ENCODE measurements at regions not wholly inside any gene's neighbourhood (a gene's known extent, or its start where the extent isn't known, plus 50 kb on each side); places are given as distances from the start of the nearest gene placed in this dataset.
"Not testable (repeated sequence)": the region's sequence is repeated elsewhere in the genome, so short reads cannot be mapped to it uniquely, and the experiment has no call there.

GRCh38 chr14:65834051-65834450, 421.5 kb downstream of the FUT8 start:
- no peak for DNase-seq (ENCODE audit: low read depth in 3 of 3)

- DNase-seq (ENCODE audit: low read depth in 3 of 3) = no peak
Measured at GRCh38 chr14:65834812-65835211, 422.3 kb downstream of the FUT8 start.

- no peak for DNase-seq (ENCODE audit: low read depth in 3 of 3)
Measured at GRCh38 chr14:65835501-65835900, 423.0 kb downstream of the FUT8 start.

- no peak for DNase-seq (ENCODE audit: low read depth in 3 of 3)
Measured at GRCh38 chr14:65838565-65838964, 426.0 kb downstream of the FUT8 start.

DNA sequence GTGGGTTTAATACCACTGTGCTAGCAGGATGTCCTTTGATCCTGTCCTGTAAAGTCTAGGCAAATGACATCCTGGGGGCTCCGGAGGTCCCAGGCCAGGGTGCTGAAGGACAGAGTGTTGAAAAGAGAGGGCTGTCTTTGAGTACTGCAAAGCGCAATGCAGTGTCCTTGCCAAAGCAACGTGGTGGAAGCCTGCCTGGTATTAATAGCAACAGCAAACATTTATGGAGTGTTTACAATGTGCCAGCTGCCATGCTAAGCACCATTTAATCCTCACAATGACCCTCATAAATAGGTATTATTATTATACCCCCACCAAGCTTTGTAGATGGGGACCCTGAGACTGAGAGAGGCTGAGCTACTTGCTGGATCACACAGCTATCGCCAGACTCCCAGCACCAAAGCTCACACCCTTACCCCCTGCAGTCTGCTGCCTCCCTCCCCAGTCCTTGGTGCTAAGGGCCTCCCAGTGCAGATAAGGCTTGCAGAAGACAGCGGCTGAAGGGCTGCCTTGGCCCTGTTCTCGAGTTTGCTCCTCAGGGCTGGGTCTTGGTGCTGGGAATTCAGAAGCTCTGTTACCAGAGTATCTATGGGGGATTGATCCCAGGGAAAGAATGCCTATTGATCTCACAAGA, 427.7 kb downstream of the FUT8 start:
- DNase-seq (ENCODE audit: low read depth in 3 of 3) = no peak

- no peak for DNase-seq (ENCODE audit: low read depth in 3 of 3)
Measured at GRCh38 chr14:65840786-65841185, 428.3 kb downstream of the FUT8 start.

DNA sequence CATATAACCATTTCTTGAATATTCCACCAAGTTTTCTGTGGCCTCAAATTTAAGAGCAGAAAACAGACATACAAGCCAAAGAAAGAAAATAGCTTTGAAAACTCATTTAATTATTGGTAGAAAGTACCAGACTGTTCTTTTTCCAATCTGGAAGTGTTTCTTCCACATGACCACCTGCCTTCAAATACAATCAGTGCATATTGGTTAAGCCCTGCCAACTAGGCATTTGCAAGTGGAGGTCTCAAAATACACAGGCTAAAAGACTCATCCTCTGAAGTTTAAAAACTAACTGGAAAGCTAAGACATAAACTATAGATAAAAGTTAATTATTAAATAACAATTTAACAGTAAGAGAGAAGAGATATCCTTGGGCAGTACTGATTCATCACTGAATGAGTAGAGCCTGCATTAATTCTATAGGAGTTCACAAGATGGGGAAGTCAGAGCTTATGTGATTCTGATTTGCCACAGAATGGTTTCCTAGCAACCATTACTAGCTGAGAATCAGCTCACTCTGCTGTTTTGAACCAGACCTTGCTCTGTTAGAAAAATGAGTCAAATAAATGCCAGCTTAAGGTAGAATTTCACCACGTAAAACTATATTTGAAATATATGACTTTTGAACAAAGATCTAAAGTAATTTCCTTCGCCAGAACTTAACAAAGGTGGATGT, 433.8 kb downstream of the FUT8 start:
- no peak for DNase-seq (ENCODE audit: low read depth in 3 of 3)

DNA sequence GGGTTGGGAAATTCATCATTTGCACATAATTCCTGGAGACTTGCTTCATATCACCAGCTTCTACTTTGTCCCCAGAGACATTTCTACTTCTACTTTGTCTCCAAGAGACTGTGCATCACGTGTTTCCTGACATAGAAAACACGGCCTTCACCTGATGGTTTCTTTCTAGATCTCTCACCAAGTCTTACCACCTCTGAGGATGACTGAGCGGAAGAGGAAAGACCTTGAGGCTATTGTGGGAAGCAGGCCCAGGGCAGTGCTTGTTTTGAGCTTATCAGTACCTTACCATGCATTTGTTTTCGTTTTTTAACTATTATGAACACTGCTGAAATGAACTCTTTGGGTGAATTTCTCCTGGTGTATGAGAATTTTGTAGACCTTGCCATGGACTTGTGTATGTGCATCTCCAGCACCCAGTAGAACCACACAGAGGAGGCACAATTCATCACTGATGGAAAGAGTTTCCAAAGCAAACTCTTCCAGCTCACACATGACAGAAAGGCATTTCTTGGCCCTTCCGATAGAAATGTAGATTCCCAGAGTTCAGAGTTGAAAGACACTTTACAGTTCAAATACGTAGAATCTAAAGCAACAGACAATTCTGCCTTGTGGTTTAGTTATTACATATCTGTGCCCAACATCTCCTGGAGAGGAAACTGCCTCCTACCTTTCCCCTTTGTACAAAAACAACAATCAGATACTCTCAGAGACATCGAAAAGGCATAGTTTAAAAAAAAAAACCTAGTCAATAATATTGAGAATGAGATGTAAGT, 434.7 kb downstream of the FUT8 start:
- peak in 2 of 3 experiments; percentile 31 to 47 for DNase-seq (ENCODE audit: low read depth in 3 of 3)

GRCh38 chr14:65847931-65848330, 435.4 kb downstream of the FUT8 start:
- DNase-seq (ENCODE audit: low read depth in 3 of 3) = not testable (repeated sequence)

- no peak for DNase-seq (ENCODE audit: low read depth in 3 of 3)
Measured at GRCh38 chr14:65849091-65849490, 436.6 kb downstream of the FUT8 start.

DNA sequence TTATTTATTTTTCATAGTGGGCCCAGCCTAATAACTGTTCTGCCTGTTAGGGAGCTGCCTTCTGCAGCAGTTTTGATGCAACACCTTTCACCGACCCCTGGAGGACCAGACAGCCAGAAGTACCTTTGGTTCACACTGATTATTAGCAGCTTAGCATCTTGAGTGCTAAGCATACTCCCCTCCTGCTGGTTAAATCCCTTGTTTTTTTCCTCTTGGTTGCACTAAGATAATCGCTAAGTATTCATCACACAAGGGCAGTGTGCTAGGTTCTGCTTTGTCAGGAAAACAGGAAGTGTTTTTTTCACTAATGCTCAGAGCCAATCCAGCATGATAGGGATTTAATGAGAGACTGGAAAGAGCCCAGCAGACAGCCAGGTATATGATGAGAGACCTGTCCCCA, 437.0 kb downstream of the FUT8 start:
- DNase-seq (ENCODE audit: low read depth in 3 of 3) = no peak

DNA sequence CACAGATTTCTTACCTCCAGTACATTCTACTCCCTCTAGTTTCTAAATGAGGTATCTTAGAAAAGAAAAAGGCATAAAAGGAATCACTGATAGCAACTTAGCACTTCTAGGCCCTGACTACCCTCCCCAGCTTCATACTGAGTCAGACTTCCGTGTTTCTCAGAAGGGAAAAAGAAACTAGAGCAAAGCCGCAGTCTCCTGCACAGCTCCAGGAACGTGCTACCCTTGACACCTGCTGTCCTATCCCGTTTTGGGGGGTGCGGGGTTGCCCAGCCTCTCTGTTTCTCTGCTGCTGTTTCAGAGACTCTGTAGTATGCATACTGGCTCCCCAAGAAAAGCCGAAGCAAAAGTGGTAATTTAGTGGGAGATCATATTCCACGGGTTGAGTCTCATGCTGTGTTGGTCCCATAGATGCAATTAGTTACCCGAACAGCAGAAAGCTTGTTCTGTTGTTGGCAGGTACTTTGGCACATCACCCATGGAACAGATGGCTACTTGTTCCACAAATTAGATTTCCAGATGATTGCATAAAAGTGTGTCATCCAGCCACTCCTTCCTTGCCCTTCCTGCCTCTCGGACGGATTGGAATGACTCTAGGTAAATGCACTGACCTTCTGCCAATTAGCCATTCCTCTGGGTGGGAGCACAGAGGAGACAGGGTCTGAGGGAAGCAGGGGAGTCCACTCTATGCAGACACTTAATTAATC, 438.1 kb downstream of the FUT8 start:
- DNase-seq (ENCODE audit: low read depth in 3 of 3) = peak; percentile 25 to 47 (median 40)

DNA sequence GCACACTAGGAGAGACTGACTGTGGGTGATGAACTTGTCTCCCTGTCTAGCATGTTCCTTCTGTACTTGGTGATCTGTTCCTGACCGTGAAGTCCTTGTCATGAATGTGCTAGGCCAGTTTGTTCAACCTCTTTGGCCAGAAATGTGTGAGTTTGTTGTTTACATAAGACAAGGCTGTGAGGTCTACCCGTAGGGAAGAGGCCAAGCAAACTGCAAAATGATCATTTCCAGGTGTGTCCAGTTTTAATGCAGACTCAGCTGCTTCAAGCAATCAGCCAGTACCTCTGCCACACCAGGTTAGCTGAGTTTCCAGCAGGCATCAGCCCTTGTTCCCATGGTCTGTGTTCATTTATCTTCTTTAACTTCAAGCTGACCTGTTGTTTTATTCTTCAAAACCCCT, 440.2 kb downstream of the FUT8 start:
- no peak for DNase-seq (ENCODE audit: low read depth in 3 of 3)

DNA sequence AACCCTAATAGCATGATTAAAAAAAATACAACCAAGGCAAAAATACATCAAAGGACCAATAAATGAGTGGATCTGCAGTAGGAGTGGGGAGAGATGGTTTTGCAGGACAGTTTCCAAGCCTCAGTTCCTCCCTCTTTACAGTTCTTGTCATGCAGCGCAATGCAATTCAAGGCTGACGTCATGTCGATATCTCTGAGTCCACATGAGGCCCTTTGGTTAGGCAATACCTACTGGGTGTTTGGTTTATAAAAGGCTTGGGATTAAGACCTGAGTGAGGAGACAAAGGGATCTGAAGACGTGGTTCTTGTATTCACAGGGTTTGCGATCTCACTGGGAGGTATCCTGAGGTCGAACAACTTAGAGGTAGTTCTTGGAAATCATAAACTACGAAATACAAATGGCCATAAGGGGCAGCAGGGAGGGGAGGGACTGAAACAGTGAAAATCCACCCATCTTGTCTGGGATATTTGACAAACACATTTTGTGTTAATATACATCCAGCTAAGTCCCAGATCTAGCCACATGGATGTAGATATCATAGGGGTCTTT, 441.0 kb downstream of the FUT8 start:
- no peak for DNase-seq (ENCODE audit: low read depth in 3 of 3)

DNA sequence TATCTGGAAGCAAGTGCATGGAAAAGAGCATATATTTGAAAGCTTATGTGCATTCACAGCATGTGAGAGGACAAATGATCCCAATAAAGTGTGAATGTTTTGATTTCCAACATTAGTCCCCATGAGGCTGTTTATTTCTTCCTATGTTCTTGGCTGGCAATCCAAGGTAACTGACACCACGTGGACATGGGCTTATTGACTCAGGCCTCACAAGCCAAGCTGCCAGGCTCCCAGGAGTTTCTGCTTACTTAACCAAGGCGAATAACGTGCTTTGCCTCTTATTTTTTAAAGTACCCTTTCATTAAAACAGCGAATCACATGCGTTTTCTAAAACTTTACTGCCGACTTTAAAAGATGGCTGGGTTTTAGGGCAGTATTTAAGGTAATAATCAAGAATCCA, 441.7 kb downstream of the FUT8 start:
- DNase-seq (ENCODE audit: low read depth in 3 of 3) = no peak

DNA sequence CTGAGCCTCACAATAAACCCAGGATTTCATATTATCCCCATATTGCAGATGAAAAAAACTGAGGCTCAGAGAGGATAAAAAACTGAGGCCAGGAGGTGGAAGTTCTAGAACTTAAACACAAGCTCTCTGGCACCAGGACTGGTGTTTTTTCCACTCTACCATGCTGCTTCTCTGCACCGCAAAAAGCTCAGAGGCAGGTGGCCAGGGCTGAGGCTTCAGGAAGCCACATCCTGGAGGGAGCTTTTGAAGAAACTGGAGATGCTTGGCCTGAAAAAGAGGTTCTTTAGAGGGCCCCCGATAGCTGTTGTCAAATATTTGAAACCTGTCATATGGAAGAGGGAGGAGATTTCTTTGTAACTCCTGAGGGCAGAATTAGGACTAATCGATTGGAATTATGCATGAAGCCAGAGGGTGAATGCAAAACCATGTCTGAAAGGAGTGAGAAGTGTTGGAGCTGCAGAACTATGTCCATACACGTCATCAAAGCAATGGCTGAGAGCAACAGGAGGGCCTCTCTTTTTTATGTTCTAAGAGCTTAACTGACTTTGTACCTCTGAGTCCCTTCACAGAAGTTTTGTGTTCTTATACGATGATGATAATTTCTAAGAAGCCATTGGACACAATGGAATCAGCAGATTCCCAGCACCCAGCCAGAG, 448.6 kb downstream of the FUT8 start:
- no peak for DNase-seq (ENCODE audit: low read depth in 3 of 3)

GRCh38 chr14:65864549-65864948, 452.0 kb downstream of the FUT8 start:
- no peak for DNase-seq (ENCODE audit: low read depth in 3 of 3)

- DNase-seq (ENCODE audit: low read depth in 3 of 3) = no peak
Measured at GRCh38 chr14:65864984-65865383, 452.5 kb downstream of the FUT8 start.

DNA sequence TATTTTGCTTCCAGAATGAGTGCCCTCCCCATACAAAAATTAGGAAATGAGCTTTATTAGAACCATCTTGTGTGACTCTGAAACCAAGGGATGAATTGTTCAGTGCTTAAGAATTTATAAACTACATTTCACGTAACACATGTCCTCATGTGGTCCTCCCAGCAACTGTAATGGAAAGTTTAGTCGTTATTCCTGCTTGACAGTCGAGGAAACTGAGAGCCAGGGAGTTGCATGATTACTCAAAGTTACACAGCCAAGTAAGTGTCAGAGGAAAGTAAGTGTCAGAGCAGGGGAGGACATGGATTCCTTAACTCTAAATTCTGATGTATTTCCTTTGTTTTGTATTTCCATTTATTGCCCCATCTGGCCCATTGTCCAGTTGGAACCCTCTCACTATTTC, 453.9 kb downstream of the FUT8 start:
- DNase-seq (ENCODE audit: low read depth in 3 of 3) = no peak

DNA sequence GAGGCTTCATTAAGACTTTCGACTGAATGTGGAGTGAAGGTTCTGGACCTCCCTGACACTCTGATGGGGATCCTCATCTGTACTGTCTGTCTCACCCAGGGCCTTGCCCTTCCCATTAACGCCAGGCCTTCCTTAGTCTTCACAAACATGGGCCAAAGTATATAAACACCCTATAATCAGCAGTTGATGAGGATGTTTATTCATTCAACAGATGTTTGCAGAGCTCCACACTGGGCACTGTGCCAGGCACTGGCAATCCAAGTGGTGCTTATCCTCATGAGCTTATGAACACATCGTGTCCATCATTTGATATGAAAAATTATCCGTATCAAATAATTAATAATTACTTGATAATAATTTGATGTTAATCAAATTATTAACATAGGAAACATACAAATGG, 454.4 kb downstream of the FUT8 start:
- no peak for DNase-seq (ENCODE audit: low read depth in 3 of 3)

DNA sequence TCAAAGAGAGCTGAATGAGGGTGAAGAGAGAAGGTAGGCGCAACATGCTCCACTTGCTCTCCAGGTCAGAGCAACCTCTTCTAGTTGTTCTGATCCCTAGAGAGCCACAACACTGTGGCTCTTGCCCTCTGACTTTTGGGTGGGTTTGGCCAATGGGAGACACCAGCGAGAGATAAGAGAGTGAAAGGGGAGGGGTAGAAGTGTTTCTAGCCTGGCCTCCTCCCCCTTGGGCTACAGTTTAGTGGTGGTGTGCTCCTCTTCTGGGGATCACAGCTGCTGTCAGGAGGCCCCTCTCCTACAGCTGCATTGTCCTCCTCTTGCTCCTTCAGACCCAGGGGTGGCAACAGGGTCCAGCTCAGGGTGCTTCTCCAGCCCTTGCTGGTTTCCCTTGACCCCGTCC, 454.8 kb downstream of the FUT8 start:
- no peak for DNase-seq (ENCODE audit: low read depth in 3 of 3)

DNA sequence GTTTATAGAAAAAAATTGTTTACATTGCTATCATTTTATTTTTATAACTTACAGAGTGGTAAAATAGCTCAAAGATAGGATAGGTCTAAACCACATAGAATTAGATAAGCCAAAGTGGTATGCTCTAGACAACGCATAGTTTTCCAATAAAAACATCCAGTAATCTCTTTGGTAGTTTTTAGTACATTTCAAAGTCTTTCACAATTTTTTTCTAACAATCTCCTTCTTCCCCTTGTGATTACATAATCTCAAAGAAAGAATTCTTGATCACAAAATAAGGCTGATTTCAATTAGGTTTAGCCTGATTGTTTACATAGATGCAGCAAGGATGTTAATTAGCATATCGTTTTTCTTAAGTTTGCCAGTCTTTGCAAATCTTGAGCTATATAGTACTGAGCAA, 460.0 kb downstream of the FUT8 start:
- DNase-seq (ENCODE audit: low read depth in 3 of 3) = no peak
